NT2/D1 (cell line): ENCODE measurements at regions not wholly inside any gene's neighbourhood (a gene's known extent, or its start where the extent isn't known, plus 50 kb on each side); places are given as distances from the start of the nearest gene placed in this dataset.

ENCODE experiments used
- SUZ12 ChIP-seq: IDR thresholded peaks from 2 replicates; pipeline ENCODE4 v1.6.1; 2011; ENCODE audit not compliant: insufficient read length, insufficient read depth; ENCODE audit errors: extremely low read depth
- YY1 ChIP-seq: IDR thresholded peaks from 2 replicates; pipeline ENCODE4 v1.6.1; 2011; ENCODE audit not compliant: insufficient read length, insufficient read depth
- ZNF274 ChIP-seq: IDR thresholded peaks from 2 replicates; pipeline ENCODE4 v1.6.1; 2011; ENCODE audit warnings: mild to moderate bottlenecking, low read depth, low read length

DNA sequence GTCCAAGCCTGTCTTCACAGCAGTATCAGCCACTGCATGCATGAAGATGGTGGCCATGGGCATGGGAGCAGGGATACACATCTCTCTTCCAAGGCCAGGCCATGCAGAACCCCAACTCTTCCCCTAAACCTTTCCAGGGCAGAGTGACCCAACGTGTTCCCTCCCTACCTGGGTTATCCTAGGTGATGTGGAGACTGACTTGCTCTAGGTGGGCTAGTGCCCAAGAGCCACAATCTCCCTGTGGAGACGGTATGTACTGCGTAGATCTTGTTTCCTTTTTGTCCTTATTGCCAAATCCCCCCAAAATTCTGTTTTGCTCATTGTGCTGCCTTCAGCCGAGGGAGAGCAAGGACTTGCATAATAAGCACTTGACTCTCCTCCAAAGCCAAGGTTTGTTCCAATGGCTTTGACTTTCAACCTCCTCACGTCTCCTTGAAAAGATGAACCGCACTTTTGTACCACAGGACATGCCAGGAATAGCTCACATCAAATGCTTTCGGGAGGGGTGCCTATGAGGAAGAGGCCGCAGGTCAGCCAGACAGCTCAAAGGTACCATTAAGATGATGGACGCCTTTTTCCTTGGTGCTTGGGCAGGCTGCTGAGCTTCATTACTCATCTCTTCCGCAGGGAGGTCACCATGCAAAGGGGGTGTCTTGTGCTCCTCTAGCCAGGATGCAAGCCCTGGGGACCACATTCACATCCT lies 76.2 kb upstream of the GLI2 start:
- TF ChIP-seq SUZ12 (no peak), YY1 (no peak), ZNF274 (no peak)
